Neuronal stem cell (in vitro differentiated cells): ENCODE measurements at regions not wholly inside any gene's neighbourhood (a gene's known extent, or its start where the extent isn't known, plus 50 kb on each side); places are given as distances from the start of the nearest gene placed in this dataset.

Source experiments
- DNase-seq: peaks from one replicate; pipeline ENCODE4 v3.0.0-alpha.2; 2013; ENCODE audit warnings: low spot score
- H2AFZ ChIP-seq: one replicate; pipeline ENCODE4 v1.6.1; 2013; ENCODE audit warnings: mild to moderate bottlenecking, low read length, inconsistent platforms
- H2AK5ac ChIP-seq: 2 replicates; pipeline ENCODE4 v1.6.1; 2013; ENCODE audit warnings: low read depth, mild to moderate bottlenecking, inconsistent platforms, low read length, moderate library complexity, mixed read lengths
- H2BK120ac ChIP-seq: 2 replicates; pipeline ENCODE4 v1.6.1; 2013; ENCODE audit warnings: low read depth, mild to moderate bottlenecking, inconsistent platforms, low read length, moderate library complexity, mixed read lengths
- H2BK12ac ChIP-seq: one replicate; pipeline ENCODE4 v1.6.1; 2013; ENCODE audit warnings: low read length, inconsistent platforms
- H2BK15ac ChIP-seq: 2 replicates; pipeline ENCODE4 v1.6.1; 2013; ENCODE audit warnings: mild to moderate bottlenecking, low read length, inconsistent platforms, mixed read lengths
- H2BK5ac ChIP-seq: one replicate; pipeline ENCODE4 v1.6.1; 2013; ENCODE audit warnings: inconsistent platforms, mild to moderate bottlenecking, low read length, moderate library complexity
- H3K14ac ChIP-seq: one replicate; pipeline ENCODE4 v1.6.1; 2013; ENCODE audit warnings: low read length, inconsistent platforms
- H3K18ac ChIP-seq: 2 replicates; pipeline ENCODE4 v1.6.1; 2013; ENCODE audit warnings: low read length, inconsistent platforms
- H3K23ac ChIP-seq: 2 replicates; pipeline ENCODE4 v1.6.1; 2013; ENCODE audit warnings: low read depth, mild to moderate bottlenecking, mixed read lengths, low read length, inconsistent platforms; ENCODE audit not compliant: poor library complexity
- H3K27ac ChIP-seq: replicated peaks from 3 replicates; pipeline ENCODE4 v1.5.1; 2013; ENCODE audit warnings: low read length, inconsistent platforms
- H3K27me3 ChIP-seq, 3 experiments: 2 replicates each; pipeline ENCODE4 v1.6.1; 2013; ENCODE audit warnings: low read length in 3 of 3, mild to moderate bottlenecking in 2 of 3, inconsistent platforms in 1 of 3, low read depth in 1 of 3, mixed read lengths in 1 of 3, moderate library complexity in 1 of 3; ENCODE audit not compliant: control insufficient read depth in 3 of 3, insufficient read depth in 3 of 3
- H3K36me3 ChIP-seq, 2 donors: replicated peaks in 1 of 2; 2 replicates each; pipeline ENCODE4 v1.6.1; 2013; ENCODE audit warnings: low read length in 2 of 2; ENCODE audit not compliant: control insufficient read depth in 2 of 2, insufficient read depth in 2 of 2
- H3K4ac ChIP-seq: 2 replicates; pipeline ENCODE4 v1.6.1; 2013; ENCODE audit warnings: inconsistent platforms, mild to moderate bottlenecking, low read length, moderate library complexity
- H3K4me1 ChIP-seq, 2 donors: 1 replicate in 1 of 2; 2 replicates in 1 of 2; pipeline ENCODE4 v1.6.1; 2013; ENCODE audit warnings: low read length in 2 of 2, low read depth in 1 of 2; ENCODE audit not compliant: control insufficient read depth in 2 of 2, insufficient read depth in 1 of 2
- H3K4me2 ChIP-seq: one replicate; pipeline ENCODE4 v1.6.1; 2013; ENCODE audit warnings: mild to moderate bottlenecking, low read length, inconsistent platforms; ENCODE audit not compliant: insufficient read depth, poor library complexity, severe bottlenecking
- H3K4me3 ChIP-seq, 2 donors: 2 replicates each; pipeline ENCODE4 v1.5.1; 2013; ENCODE audit warnings: low read length in 2 of 2, mild to moderate bottlenecking in 2 of 2, inconsistent platforms in 1 of 2, moderate library complexity in 1 of 2
- H3K79me1 ChIP-seq: one replicate; pipeline ENCODE4 v1.6.1; 2013; ENCODE audit warnings: low read depth, mild to moderate bottlenecking, inconsistent platforms, low read length, moderate library complexity
- H3K9ac ChIP-seq: one replicate; pipeline ENCODE4 v1.6.1; 2013; ENCODE audit warnings: mild to moderate bottlenecking, low read depth, low read length, inconsistent platforms; ENCODE audit not compliant: poor library complexity
- H3K9me3 ChIP-seq, 2 donors: replicated peaks in 1 of 2; 2 replicates each; pipeline versions ENCODE3 to v1.6.1; 2013; ENCODE audit warnings: low read length in 2 of 2, mild to moderate bottlenecking in 2 of 2, inconsistent platforms in 1 of 2, low read depth in 1 of 2, mixed read lengths in 1 of 2, moderate library complexity in 1 of 2; ENCODE audit not compliant: control insufficient read depth in 2 of 2, insufficient read depth in 1 of 2
- H4K8ac ChIP-seq: one replicate; pipeline ENCODE4 v1.6.1; 2013; ENCODE audit warnings: low read depth, mild to moderate bottlenecking, inconsistent platforms, low read length, moderate library complexity
- H4K91ac ChIP-seq: one replicate; pipeline ENCODE4 v1.6.1; 2013; ENCODE audit warnings: low read length, low read depth, mild to moderate bottlenecking, inconsistent platforms; ENCODE audit not compliant: poor library complexity
- WGBS, 2 donors: extraction: QIAGEN DNeasy Blood & Tissue Kit; methylation state at CpG; one replicate each; pipeline ENCODE4 v1.1.7; 2013; ENCODE audit warnings: missing lambda C conversion rate in 2 of 2, mixed read lengths in 1 of 2; ENCODE audit not compliant: insufficient read length in 2 of 2, insufficient replicate concordance in 1 of 2; ENCODE audit errors: extremely low coverage in 2 of 2; 5-methylcytosine and 5-hydroxymethylcytosine counted together

DNA sequence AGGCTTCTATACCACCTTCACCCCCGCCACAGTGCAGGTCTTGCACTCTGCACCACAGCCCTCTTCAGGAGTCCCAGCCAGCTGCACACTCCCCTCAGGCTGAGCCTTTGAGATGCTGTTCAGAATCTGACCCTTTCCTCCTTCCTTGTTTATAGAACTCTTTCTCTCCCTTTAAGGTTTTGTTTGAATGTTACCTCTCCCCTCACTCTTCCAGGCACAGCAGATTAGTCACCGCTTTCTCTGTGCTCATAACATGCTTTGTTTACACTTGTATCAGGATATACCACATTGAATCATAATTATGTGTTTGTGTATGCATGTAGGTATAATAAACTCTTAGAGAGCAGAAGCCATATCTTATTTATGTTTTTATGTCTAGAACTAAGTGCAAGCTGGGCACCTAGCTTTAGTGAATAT is 168.4 kb upstream of the BCL6 start:
- no CpG with 5 or more reads among the region's 2 CpGs for WGBS, 2 donors
- Histone ChIP-seq H3K9me3 (no peaks in the 10 kb centered on the region), H3K9ac (no peak overlapping the region), H4K91ac (no peak overlapping the region), H2BK15ac (no peak overlapping the region), H3K14ac (no peak overlapping the region), H3K4ac (no peak overlapping the region), H3K36me3 (no peaks in the 10 kb centered on the region), H3K4me2 (no peak overlapping the region), H2AK5ac (no peak overlapping the region), H3K18ac (no peak overlapping the region), H2BK5ac (no peak overlapping the region), H3K27me3 (no peaks in the 10 kb centered on the region), H3K4me3 (no peak overlapping the region), H4K8ac (no peak overlapping the region), H3K79me1 (no peaks in the 10 kb centered on the region), H2BK120ac (no peak overlapping the region), H3K23ac (no peak overlapping the region), H3K27ac (no peak overlapping the region), H2BK12ac (no peak overlapping the region), H3K4me1 (no peaks in the 10 kb centered on the region), H2AFZ (no peak overlapping the region)
- DNase-seq: no peak

DNA sequence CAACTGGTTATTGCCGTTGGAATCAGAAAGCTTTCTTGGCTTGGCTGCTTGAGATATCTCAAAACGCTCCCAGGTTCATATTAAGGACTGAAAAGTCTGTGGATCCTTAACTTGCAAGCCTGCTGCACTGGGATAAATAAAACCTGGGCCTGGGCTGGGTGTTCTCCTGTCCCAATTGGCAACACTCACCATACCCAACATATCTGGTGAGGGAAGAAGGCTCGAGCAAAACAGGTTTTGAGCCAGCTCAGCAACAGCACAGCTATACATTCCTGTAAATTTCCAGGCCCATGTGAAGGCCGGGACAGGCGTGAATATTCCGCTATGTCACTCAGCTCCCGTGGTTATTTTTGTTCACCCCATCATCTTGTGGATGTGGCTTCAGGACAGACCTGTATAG is 169.0 kb upstream of the BCL6 start:
- WGBS, 2 donors: no CpG with 5 or more reads among the region's 7 CpGs
- no peak overlapping the region for H2BK5ac ChIP-seq
- no peak overlapping the region for H3K18ac ChIP-seq
- H3K9ac ChIP-seq: no peak overlapping the region
- no peak overlapping the region for H2AK5ac ChIP-seq
- no peak overlapping the region for H3K23ac ChIP-seq
- H3K27ac ChIP-seq: no peak overlapping the region
- H2BK120ac ChIP-seq: no peak overlapping the region
- H2AFZ ChIP-seq: no peak overlapping the region
- H2BK12ac ChIP-seq: no peak overlapping the region
- no peak overlapping the region for H4K91ac ChIP-seq
- DNase-seq: no peak
- no peak overlapping the region for H3K14ac ChIP-seq
- no peaks in the 10 kb centered on the region for H3K36me3 ChIP-seq
- H4K8ac ChIP-seq: no peak overlapping the region
- no peak overlapping the region for H3K4ac ChIP-seq
- no peak overlapping the region for H3K4me3 ChIP-seq
- H2BK15ac ChIP-seq: no peak overlapping the region
- H3K9me3 ChIP-seq: no peaks in the 10 kb centered on the region
- H3K4me1 ChIP-seq: no peaks in the 10 kb centered on the region
- H3K4me2 ChIP-seq: no peak overlapping the region
- no peaks in the 10 kb centered on the region for H3K79me1 ChIP-seq
- no peaks in the 10 kb centered on the region for H3K27me3 ChIP-seq

DNA sequence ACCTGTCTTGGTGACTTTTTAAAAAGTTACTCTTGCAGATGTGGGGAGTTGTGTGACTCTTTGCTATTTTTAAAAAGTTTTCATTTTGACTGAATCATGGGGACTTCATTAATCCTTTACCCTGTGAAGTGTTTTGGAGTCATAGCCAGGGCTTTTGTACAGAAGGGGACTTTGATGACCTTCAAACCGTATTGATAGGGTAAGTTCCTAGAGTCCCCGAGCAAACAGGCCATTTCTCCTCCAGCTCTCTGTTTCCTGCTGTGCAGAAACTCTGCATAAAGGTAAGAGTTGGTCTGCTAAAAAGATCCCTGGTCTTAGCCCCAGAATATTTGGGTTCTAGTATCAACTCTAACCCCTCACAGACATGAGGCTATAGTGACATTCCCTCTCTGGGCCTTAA is 170.8 kb upstream of the BCL6 start:
- Histone ChIP-seq H2AFZ (no peak overlapping the region), H3K27ac (no peak overlapping the region), H3K14ac (no peak overlapping the region), H3K4me2 (no peak overlapping the region), H3K4me3 (no peak overlapping the region), H2AK5ac (no peak overlapping the region), H3K36me3 (no peaks in the 10 kb centered on the region), H3K4ac (no peak overlapping the region), H3K18ac (no peak overlapping the region), H3K23ac (no peak overlapping the region), H3K4me1 (no peaks in the 10 kb centered on the region), H2BK15ac (no peak overlapping the region), H4K8ac (no peak overlapping the region), H4K91ac (no peak overlapping the region), H3K9me3 (no peaks in the 10 kb centered on the region), H3K9ac (no peak overlapping the region), H2BK12ac (no peak overlapping the region), H3K79me1 (no peaks in the 10 kb centered on the region), H2BK5ac (no peak overlapping the region), H3K27me3 (no peaks in the 10 kb centered on the region), H2BK120ac (no peak overlapping the region)
- no CpG with 5 or more reads among the region's 2 CpGs for WGBS, 2 donors
- DNase-seq: no peak

DNA sequence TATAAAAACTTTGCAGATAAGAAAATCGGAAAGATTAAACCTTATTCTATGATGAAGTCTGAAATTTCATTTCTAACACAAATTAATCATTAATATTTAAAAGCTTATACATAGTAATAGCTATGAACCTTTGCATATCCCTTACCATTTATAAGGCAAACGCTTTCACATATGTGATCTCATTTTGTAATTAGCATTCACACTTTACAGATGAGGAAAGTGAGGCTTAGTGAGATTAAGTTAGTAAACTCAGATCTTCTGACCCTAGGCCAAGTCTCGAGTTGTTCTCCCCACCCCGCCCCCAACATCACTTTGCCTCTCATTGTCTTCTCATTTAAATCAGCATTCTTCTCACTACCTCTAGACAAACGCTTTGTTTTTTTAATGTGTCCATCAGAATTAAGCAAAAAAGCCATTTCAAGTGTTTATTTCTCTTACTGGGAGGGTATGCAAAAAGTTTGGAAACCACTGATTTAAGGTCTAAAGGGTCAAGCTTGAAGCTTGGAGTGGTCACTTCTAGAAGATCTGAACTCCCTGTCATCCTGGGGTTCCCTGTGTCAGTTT is 172.9 kb upstream of the BCL6 start:
- H3K4me3 ChIP-seq: no peak overlapping the region
- no peak overlapping the region for H3K18ac ChIP-seq
- no peaks in the 10 kb centered on the region for H3K9me3 ChIP-seq
- no peak overlapping the region for H2AFZ ChIP-seq
- H3K14ac ChIP-seq: no peak overlapping the region
- H4K8ac ChIP-seq: no peak overlapping the region
- no peak overlapping the region for H3K9ac ChIP-seq
- DNase-seq: no peak
- no peaks in the 10 kb centered on the region for H3K27me3 ChIP-seq
- H3K4me2 ChIP-seq: no peak overlapping the region
- H2BK12ac ChIP-seq: no peak overlapping the region
- no peak overlapping the region for H2BK120ac ChIP-seq
- no peaks in the 10 kb centered on the region for H3K4me1 ChIP-seq
- no peaks in the 10 kb centered on the region for H3K79me1 ChIP-seq
- no peak overlapping the region for H2BK5ac ChIP-seq
- H2BK15ac ChIP-seq: no peak overlapping the region
- H4K91ac ChIP-seq: no peak overlapping the region
- no peak overlapping the region for H3K23ac ChIP-seq
- H3K27ac ChIP-seq: no peak overlapping the region
- no peaks in the 10 kb centered on the region for H3K36me3 ChIP-seq
- no peak overlapping the region for H2AK5ac ChIP-seq
- H3K4ac ChIP-seq: no peak overlapping the region
- no CpG with 5 or more reads among the region's 5 CpGs for WGBS, 2 donors
